Keratinocyte (primary cell): ENCODE measurements at regions not wholly inside any gene's neighbourhood (a gene's known extent, or its start where the extent isn't known, plus 50 kb on each side); places are given as distances from the start of the nearest gene placed in this dataset.

Experiments used
- DNase-seq: peaks from one replicate; pipeline ENCODE4 v3.0.0-alpha.2; 2011; ENCODE audit warnings: low read depth, missing footprints, low spot score
- FAIRE-seq: peaks from 2 replicates; lab custom pipeline; 2011; peaks lifted over from hg19 to GRCh38; lab: Jason Lieb, UNC
- H2AFZ ChIP-seq: 2 replicates; pipeline ENCODE4 v1.6.0; 2012; ENCODE audit warnings: low read length, control low read depth, inconsistent platforms; ENCODE audit not compliant: control insufficient read depth
- H3K27ac ChIP-seq: 2 replicates; pipeline ENCODE4 v1.5.1; 2011; ENCODE audit warnings: low read length; ENCODE audit not compliant: control insufficient read depth, insufficient read depth
- H3K27me3 ChIP-seq: 3 replicates; pipeline ENCODE4 v1.6.0; 2011; ENCODE audit warnings: low read length; ENCODE audit not compliant: control insufficient read depth, insufficient read depth; ENCODE audit errors: extremely low read depth
- H3K36me3 ChIP-seq, 2 experiments: 2 replicates in 1 of 2; 3 replicates in 1 of 2; pipeline ENCODE4 v1.5.1; 2011; ENCODE audit warnings: low read length in 2 of 2, mild to moderate bottlenecking in 1 of 2; ENCODE audit not compliant: control insufficient read depth in 2 of 2, insufficient read depth in 2 of 2; ENCODE audit errors: extremely low read depth in 1 of 2
- H3K4me1 ChIP-seq: 3 replicates; pipeline ENCODE4 v1.5.1; 2011; ENCODE audit warnings: low read length; ENCODE audit not compliant: control insufficient read depth, insufficient read depth; ENCODE audit errors: extremely low read depth
- H3K4me2 ChIP-seq: 3 replicates; pipeline ENCODE4 v1.6.0; 2011; ENCODE audit warnings: low read depth, low read length; ENCODE audit not compliant: control insufficient read depth, insufficient read depth; ENCODE audit errors: extremely low read depth
- H3K4me3 ChIP-seq, 3 experiments: fragments of 200-600 bp in 1 of 3; sonication (generic) in 1 of 3; 2 replicates in 2 of 3; 3 replicates in 1 of 3; pipeline ENCODE4 v1.5.1; 2011 to 2016; ENCODE audit warnings: low read length in 3 of 3, mild to moderate bottlenecking in 3 of 3, control low read depth in 2 of 3, inconsistent platforms in 1 of 3, low read depth in 1 of 3, mixed read lengths in 1 of 3, mixed run types in 1 of 3, moderate library complexity in 1 of 3; ENCODE audit not compliant: control insufficient read depth in 2 of 3, insufficient read depth in 2 of 3; ENCODE audit errors: extremely low read depth in 1 of 3
- H3K79me2 ChIP-seq: 2 replicates; pipeline ENCODE4 v1.6.0; 2012; ENCODE audit warnings: low read length; ENCODE audit not compliant: control insufficient read depth, insufficient read depth
- H3K9ac ChIP-seq: 3 replicates; pipeline ENCODE4 v1.6.0; 2011; ENCODE audit warnings: low read length; ENCODE audit not compliant: control insufficient read depth, insufficient read depth; ENCODE audit errors: extremely low read depth
- H3K9me1 ChIP-seq: 3 replicates; pipeline ENCODE4 v1.6.0; 2011; ENCODE audit warnings: low read length; ENCODE audit not compliant: control insufficient read depth, insufficient read depth; ENCODE audit errors: extremely low read depth
- H3K9me3 ChIP-seq: 2 replicates; pipeline ENCODE4 v1.5.1; 2012; ENCODE audit warnings: low read depth, low read length; ENCODE audit not compliant: control insufficient read depth
- H4K20me1 ChIP-seq: 3 replicates; pipeline ENCODE4 v1.6.0; 2011; ENCODE audit warnings: low read length; ENCODE audit not compliant: control insufficient read depth, insufficient read depth; ENCODE audit errors: extremely low read depth
- EZH2 ChIP-seq: IDR thresholded peaks from one replicate; pipeline ENCODE4 v1.6.1; 2012; ENCODE audit warnings: inconsistent platforms, mild to moderate bottlenecking, low read length, moderate library complexity
- dilution Hi-C: fragments of 300-500 bp; cut with MboI; formaldehyde crosslinking; loops from one replicate; pipeline ENCODE4 v1.7.0; 2020; ENCODE audit warnings: low sequenced_read_pairs; ENCODE audit not compliant: extremely low pct_ligation_motif_present
- TF ChIP-seq, protein P1 (sequence below), 3 experiments: IDR thresholded peaks in 1 of 3; conservative IDR thresholded peaks in 1 of 3; optimal IDR thresholded peaks in 1 of 3; 2 replicates in 2 of 3; 3 replicates in 1 of 3; pipeline versions ENCODE3 to v1.5.1; 2011; ENCODE audit warnings: low read length in 3 of 3, mild to moderate bottlenecking in 3 of 3, moderate library complexity in 2 of 3, control low read depth in 1 of 3, inconsistent platforms in 1 of 3; ENCODE audit not compliant: insufficient read depth in 2 of 3; ENCODE audit errors: extremely low read depth in 1 of 3

DNA sequence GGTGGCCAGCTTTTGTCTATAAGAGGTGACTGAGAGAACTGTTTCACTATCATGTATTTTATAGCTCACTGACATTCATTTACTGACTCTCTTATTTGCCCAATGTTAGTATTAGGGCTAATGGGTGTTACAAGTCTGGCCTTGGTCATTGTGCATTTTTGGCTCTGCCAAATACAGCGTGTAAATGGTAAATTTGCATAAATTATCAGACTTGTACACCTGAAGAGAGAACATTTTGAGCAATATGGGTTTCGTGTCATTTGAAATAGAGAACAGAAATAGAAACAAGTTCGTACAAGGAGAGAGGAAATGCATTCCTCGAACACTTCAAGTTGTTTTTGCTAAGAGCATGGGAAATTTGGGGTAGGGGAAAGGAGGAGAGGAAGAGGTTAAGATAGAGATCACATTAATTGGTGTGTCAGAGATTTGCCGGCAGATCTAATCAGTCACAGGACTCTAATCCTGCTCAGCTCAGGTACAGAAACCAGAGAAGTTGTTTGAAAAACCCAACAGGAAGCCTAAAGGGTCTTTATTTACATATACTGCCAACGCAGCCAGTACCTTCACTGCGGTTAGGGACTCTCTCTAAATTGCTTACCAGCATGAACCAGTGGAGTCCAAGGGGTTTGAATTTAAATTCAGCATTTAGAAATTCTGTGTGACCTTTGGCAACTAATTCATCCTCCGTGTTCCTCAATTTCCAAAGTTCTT lies 261.5 kb downstream of the GPATCH2 start:
- H3K4me3 ChIP-seq = peak overlapping the region in 2 of 3 experiments; percentile 33 to 42
- H3K27ac ChIP-seq = no peak overlapping the region
- peaks cover 8% of the 10 kb centered on the region for H3K4me1 ChIP-seq
- TF ChIP-seq, protein P1, sequence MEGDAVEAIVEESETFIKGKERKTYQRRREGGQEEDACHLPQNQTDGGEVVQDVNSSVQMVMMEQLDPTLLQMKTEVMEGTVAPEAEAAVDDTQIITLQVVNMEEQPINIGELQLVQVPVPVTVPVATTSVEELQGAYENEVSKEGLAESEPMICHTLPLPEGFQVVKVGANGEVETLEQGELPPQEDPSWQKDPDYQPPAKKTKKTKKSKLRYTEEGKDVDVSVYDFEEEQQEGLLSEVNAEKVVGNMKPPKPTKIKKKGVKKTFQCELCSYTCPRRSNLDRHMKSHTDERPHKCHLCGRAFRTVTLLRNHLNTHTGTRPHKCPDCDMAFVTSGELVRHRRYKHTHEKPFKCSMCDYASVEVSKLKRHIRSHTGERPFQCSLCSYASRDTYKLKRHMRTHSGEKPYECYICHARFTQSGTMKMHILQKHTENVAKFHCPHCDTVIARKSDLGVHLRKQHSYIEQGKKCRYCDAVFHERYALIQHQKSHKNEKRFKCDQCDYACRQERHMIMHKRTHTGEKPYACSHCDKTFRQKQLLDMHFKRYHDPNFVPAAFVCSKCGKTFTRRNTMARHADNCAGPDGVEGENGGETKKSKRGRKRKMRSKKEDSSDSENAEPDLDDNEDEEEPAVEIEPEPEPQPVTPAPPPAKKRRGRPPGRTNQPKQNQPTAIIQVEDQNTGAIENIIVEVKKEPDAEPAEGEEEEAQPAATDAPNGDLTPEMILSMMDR (optimal IDR thresholded peaks at IDR 0.05 in 1 of 3, IDR thresholded peaks at IDR 0.05 in 1 of 3, conservative IDR thresholded peaks at IDR 0.05 in 1 of 3; ENCODE audit: extremely low read depth in 1 of 3, insufficient read depth in 2 of 3, low read length in 3 of 3) = no peak
- TF ChIP-seq EZH2 = no peak
- no peak for DNase-seq
- dilution Hi-C loops = no loop called here
- peak overlapping the region; percentile 83 for H2AFZ ChIP-seq
- no peaks in the 10 kb centered on the region for H3K79me2 ChIP-seq
- H3K9me3 ChIP-seq = no peaks in the 10 kb centered on the region
- no peaks in the 10 kb centered on the region for H4K20me1 ChIP-seq
- H3K9ac ChIP-seq = no peak overlapping the region
- peak overlapping the region; percentile 76 for H3K4me2 ChIP-seq
- H3K27me3 ChIP-seq = no peaks in the 10 kb centered on the region
- FAIRE-seq = no peak
- H3K36me3 ChIP-seq = no peaks in the 10 kb centered on the region
- no peaks in the 10 kb centered on the region for H3K9me1 ChIP-seq

GRCh38 chr1:217364220-217364619 lies 266.7 kb downstream of the GPATCH2 start:
- no peak overlapping the region for H3K4me2 ChIP-seq
- H3K9me1 ChIP-seq = no peaks in the 10 kb centered on the region
- H3K9ac ChIP-seq = no peak overlapping the region
- FAIRE-seq (peak; percentile 13), DNase-seq (no peak)
- H4K20me1 ChIP-seq = no peaks in the 10 kb centered on the region
- no peaks in the 10 kb centered on the region for H3K36me3 ChIP-seq
- no peaks in the 10 kb centered on the region for H3K9me3 ChIP-seq
- TF ChIP-seq, protein P1 (optimal IDR thresholded peaks at IDR 0.05 in 1 of 3, IDR thresholded peaks at IDR 0.05 in 1 of 3, conservative IDR thresholded peaks at IDR 0.05 in 1 of 3; ENCODE audit: extremely low read depth in 1 of 3, insufficient read depth in 2 of 3, low read length in 3 of 3) = no peak
- no peak for TF ChIP-seq EZH2
- dilution Hi-C loops = no loop called here
- no peaks in the 10 kb centered on the region for H3K27me3 ChIP-seq
- no peak overlapping the region for H3K27ac ChIP-seq
- no peaks in the 10 kb centered on the region for H3K79me2 ChIP-seq
- H3K4me1 ChIP-seq = peaks cover 1% of the 10 kb centered on the region
- H2AFZ ChIP-seq = no peak overlapping the region
- no peak overlapping the region for H3K4me3 ChIP-seq
